ENCODE measurements at regions not wholly inside any gene's neighbourhood (a gene's known extent, or its start where the extent isn't known, plus 50 kb on each side); places are given as distances from the start of the nearest gene placed in this dataset.

- TF ChIP-seq, protein P1, sequence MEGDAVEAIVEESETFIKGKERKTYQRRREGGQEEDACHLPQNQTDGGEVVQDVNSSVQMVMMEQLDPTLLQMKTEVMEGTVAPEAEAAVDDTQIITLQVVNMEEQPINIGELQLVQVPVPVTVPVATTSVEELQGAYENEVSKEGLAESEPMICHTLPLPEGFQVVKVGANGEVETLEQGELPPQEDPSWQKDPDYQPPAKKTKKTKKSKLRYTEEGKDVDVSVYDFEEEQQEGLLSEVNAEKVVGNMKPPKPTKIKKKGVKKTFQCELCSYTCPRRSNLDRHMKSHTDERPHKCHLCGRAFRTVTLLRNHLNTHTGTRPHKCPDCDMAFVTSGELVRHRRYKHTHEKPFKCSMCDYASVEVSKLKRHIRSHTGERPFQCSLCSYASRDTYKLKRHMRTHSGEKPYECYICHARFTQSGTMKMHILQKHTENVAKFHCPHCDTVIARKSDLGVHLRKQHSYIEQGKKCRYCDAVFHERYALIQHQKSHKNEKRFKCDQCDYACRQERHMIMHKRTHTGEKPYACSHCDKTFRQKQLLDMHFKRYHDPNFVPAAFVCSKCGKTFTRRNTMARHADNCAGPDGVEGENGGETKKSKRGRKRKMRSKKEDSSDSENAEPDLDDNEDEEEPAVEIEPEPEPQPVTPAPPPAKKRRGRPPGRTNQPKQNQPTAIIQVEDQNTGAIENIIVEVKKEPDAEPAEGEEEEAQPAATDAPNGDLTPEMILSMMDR (IDR thresholded peaks at IDR 0.05; ENCODE audit: low read depth, low read length): no peak
- in situ Hi-C loops (cut with HindIII; ENCODE audit: low sequenced_read_pairs): no loop called here
- no peak overlapping the region for H3K4me3 ChIP-seq (ENCODE audit: low read depth, low read length)
- DNase-seq (ENCODE audit: low read depth, low spot score): peak; percentile 73
Observed at GRCh38 chr4:146577111-146577510, 55.4 kb upstream of the SLC10A7 start.

GRCh38 chr4:146582864-146583263 lies 55.8 kb upstream of the POU4F2 start:
- in situ Hi-C loops (cut with HindIII; ENCODE audit: low sequenced_read_pairs): no loop called here
- TF ChIP-seq, protein P1 (IDR thresholded peaks at IDR 0.05; ENCODE audit: low read depth, low read length): no peak
- DNase-seq (ENCODE audit: low read depth, low spot score): no peak
- H3K4me3 ChIP-seq (ENCODE audit: low read depth, low read length): no peak overlapping the region

DNA sequence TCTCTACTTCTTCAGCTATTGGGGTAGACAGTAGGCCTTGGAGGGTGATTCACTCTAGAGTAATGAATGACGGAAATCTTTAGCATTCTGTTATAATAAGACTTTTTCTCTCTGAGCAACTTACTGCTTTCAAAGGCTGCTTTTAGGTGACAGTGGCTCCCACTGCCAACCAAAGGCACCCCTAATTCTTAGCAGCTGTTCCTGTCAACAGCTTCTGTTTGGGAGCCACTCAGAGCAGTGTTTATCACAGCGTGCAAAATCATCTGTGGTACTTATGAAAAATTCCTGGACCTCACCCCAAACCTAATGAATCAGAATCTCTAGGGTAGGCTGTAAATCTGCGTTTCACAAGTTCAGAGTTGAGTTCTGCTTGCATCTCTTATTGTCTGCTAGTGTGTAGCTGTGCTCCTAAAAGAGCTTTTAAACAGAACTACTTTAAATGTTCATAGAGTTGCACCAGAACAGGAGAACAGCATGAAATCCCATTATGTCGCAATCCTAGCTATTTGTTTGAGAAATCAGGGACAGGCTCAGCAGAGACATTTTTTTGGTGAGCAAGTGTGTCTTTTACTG lies 52.8 kb upstream of the POU4F2 start:
- peak; percentile 26 for DNase-seq (ENCODE audit: low read depth, low spot score)
- no peak overlapping the region for H3K4me3 ChIP-seq (ENCODE audit: low read depth, low read length)
- in situ Hi-C loops (cut with HindIII; ENCODE audit: low sequenced_read_pairs): no loop called here
- TF ChIP-seq, protein P1 (IDR thresholded peaks at IDR 0.05; ENCODE audit: low read depth, low read length): no peak
